NT2/D1 (cell line): ENCODE measurements at regions not wholly inside any gene's neighbourhood (a gene's known extent, or its start where the extent isn't known, plus 50 kb on each side); places are given as distances from the start of the nearest gene placed in this dataset.

Experiments
- YY1 ChIP-seq: IDR thresholded peaks from 2 replicates; pipeline ENCODE4 v1.6.1; 2011; ENCODE audit not compliant: insufficient read length, insufficient read depth
- ZNF274 ChIP-seq: IDR thresholded peaks from 2 replicates; pipeline ENCODE4 v1.6.1; 2011; ENCODE audit warnings: mild to moderate bottlenecking, low read depth, low read length

GRCh38 chr2:217304582-217304981 is 444.7 kb upstream of the TNP1 start:
- no peak for TF ChIP-seq YY1
- TF ChIP-seq ZNF274, result no peak
